HepG2 (cell line): ENCODE measurements at regions not wholly inside any gene's neighbourhood (a gene's known extent, or its start where the extent isn't known, plus 50 kb on each side); places are given as distances from the start of the nearest gene placed in this dataset.

Source experiments
- ATAC-seq: fragments of 200-7000 bp; cut with Tn5 transposase; 3 replicates; pipeline ENCODE4 v1.9.1; 2020; ENCODE audit warnings: mild to moderate bottlenecking, moderate library complexity
- BruUV-seq: library from RNA; stranded (reverse); fragments of 400-500 nt; replicated peaks from 2 replicates; lab custom pipeline; 2021; lab: Mats Ljungman, UMichigan
- CTCF ChIA-PET: fragments of 300-600 bp; formaldehyde crosslinking; extraction: SDS; loops from one replicate; lab custom pipeline; 2021; ENCODE audit warnings: low total read pairs, inconsistent platforms, low intra/inter-chr PET ratio; lab: Yijun Ruan, JAX
- POLR2A ChIA-PET: fragments of 350-600 bp; sonication (Branson Sonifier 250); formaldehyde crosslinking; loops from one replicate; lab custom pipeline; 2020; ENCODE audit warnings: antibody characterized with exemption, inconsistent platforms; lab: Yijun Ruan, JAX
- DNase-seq: peaks from one replicate; pipeline ENCODE4 v3.0.0-alpha.2; 2015; ENCODE audit warnings: low spot score
- FAIRE-seq: peaks from 3 replicates; lab custom pipeline; 2011; peaks lifted over from hg19 to GRCh38; lab: Jason Lieb, UNC
- H2AFZ ChIP-seq: one replicate; pipeline ENCODE4 v1.6.1; 2011; ENCODE audit warnings: low read length, inconsistent platforms
- H3K27ac ChIP-seq: fragments of 300-600 bp; 3 replicates; pipeline ENCODE4 v1.8.0; 2011; ENCODE audit warnings: mixed run types, mild to moderate bottlenecking, mixed read lengths, low read length, inconsistent platforms; ENCODE audit not compliant: insufficient read depth; ENCODE audit errors: extremely low read length
- H3K27me3 ChIP-seq, 2 experiments: fragments of 200-600 bp in 1 of 2; 2 replicates in 1 of 2; 3 replicates in 1 of 2; pipeline versions ENCODE4 v1.6.0 to v1.8.0; 2011; ENCODE audit warnings: low read length in 2 of 2, mild to moderate bottlenecking in 2 of 2, moderate library complexity in 2 of 2, inconsistent platforms in 1 of 2; ENCODE audit not compliant: insufficient read depth in 2 of 2, control insufficient read depth in 1 of 2
- H3K36me3 ChIP-seq, 2 experiments: fragments of 200-600 bp in 1 of 2; replicated peaks in 1 of 2; 2 replicates in 1 of 2; 3 replicates in 1 of 2; pipeline versions ENCODE4 v1.5.1 to v1.8.0; 2011; ENCODE audit warnings: low read length in 2 of 2, inconsistent platforms in 1 of 2; ENCODE audit not compliant: insufficient read depth in 2 of 2, control insufficient read depth in 1 of 2
- H3K4me1 ChIP-seq: 2 replicates; pipeline ENCODE4 v1.5.1; 2012; ENCODE audit warnings: low read length, inconsistent platforms; ENCODE audit not compliant: insufficient read depth
- H3K4me2 ChIP-seq: 2 replicates; pipeline ENCODE4 v1.6.0; 2011; ENCODE audit warnings: low read depth, low read length, inconsistent platforms
- H3K4me3 ChIP-seq, 3 experiments: fragments of 200-600 bp in 1 of 3; sonication (generic), shearing (Covaris generic) in 1 of 3; replicated peaks in 1 of 3; 2 replicates each; pipeline ENCODE4 v1.5.1; 2011 to 2016; ENCODE audit warnings: low read length in 3 of 3, inconsistent platforms in 2 of 3, low read depth in 2 of 3, mild to moderate bottlenecking in 2 of 3, control low read depth in 1 of 3, mixed read lengths in 1 of 3; ENCODE audit not compliant: insufficient read depth in 1 of 3
- H3K79me2 ChIP-seq: one replicate; pipeline ENCODE4 v1.6.1; 2011; ENCODE audit warnings: low read length, inconsistent platforms; ENCODE audit not compliant: insufficient read depth
- H3K9ac ChIP-seq: 2 replicates; pipeline ENCODE4 v1.6.0; 2011; ENCODE audit warnings: mild to moderate bottlenecking, low read depth, low read length, inconsistent platforms; ENCODE audit not compliant: insufficient read depth
- H3K9me3 ChIP-seq: 2 replicates; pipeline ENCODE4 v1.5.1; 2012; ENCODE audit warnings: mild to moderate bottlenecking, low read length
- H4K20me1 ChIP-seq: 2 replicates; pipeline ENCODE4 v1.6.0; 2011; ENCODE audit warnings: inconsistent platforms, mild to moderate bottlenecking, low read length, moderate library complexity; ENCODE audit not compliant: insufficient read depth
- HOXA3 ChIP-seq: sonication (generic); formaldehyde crosslinking; IDR thresholded peaks from 2 replicates; pipeline ENCODE4 v1.5.0; 2020; ENCODE audit warnings: missing genetic modification reagents
- RBM39 ChIP-seq: fragments of 200-400 bp; formaldehyde crosslinking; IDR thresholded peaks from one replicate; pipeline ENCODE4 v1.6.1; 2018; ENCODE audit warnings: antibody characterized with exemption, mild to moderate bottlenecking, low read depth, low read length; ENCODE audit not compliant: poor library complexity, severe bottlenecking
- RFXANK ChIP-seq: IDR thresholded peaks from 2 replicates; pipeline ENCODE4 v1.6.1; 2016
- SMC3 ChIP-seq: IDR thresholded peaks from 2 replicates; pipeline ENCODE4 v1.6.1; 2011; ENCODE audit warnings: low read length, improper control_type of control experiment
- ZNF17 ChIP-seq: sonication (generic); formaldehyde crosslinking; IDR thresholded peaks from 2 replicates; pipeline ENCODE4 v1.5.0; 2020; ENCODE audit warnings: mild to moderate bottlenecking, missing genetic modification reagents
- ZNF557 ChIP-seq: sonication (generic); formaldehyde crosslinking; IDR thresholded peaks from 2 replicates; pipeline ENCODE4 v1.4.0; 2020; ENCODE audit warnings: missing genetic modification reagents
- ZNF724P ChIP-seq: sonication (generic); formaldehyde crosslinking; IDR thresholded peaks from 2 replicates; pipeline ENCODE4 v1.8.0; 2022; ENCODE audit warnings: missing genetic modification reagents, borderline replicate concordance
- ZSCAN25 ChIP-seq: sonication (generic); formaldehyde crosslinking; IDR thresholded peaks from 2 replicates; pipeline ENCODE4 v1.8.0; 2022; ENCODE audit warnings: mild to moderate bottlenecking, missing genetic modification reagents
- WGBS: methylation state at CpG from one replicate; pipeline ENCODE4 v1.1.6; 2017; ENCODE audit warnings: low lambda C conversion rate; 5-methylcytosine and 5-hydroxymethylcytosine counted together
- in situ Hi-C: cut with HindIII; loops from 2 replicates; pipeline ENCODE4 v1.10.0; 2017; ENCODE audit warnings: low pct_unique_long_range_greater_than_20kb; ENCODE audit not compliant: extremely low pct_ligation_motif_present
- intact Hi-C: fragments of 100-400 bp; cut with micrococcal nuclease; formaldehyde crosslinking; loops from one replicate; pipeline ENCODE4 v1.10.0; 2022; ENCODE audit not compliant: unreplicated experiment
- TF ChIP-seq, protein P1 (sequence below): sonication (generic); formaldehyde crosslinking; IDR thresholded peaks from 2 replicates; pipeline ENCODE4 v1.5.0; 2020; ENCODE audit warnings: mild to moderate bottlenecking, missing genetic modification reagents
- TF ChIP-seq, protein P2 (sequence below): sonication (generic); formaldehyde crosslinking; IDR thresholded peaks from 2 replicates; pipeline ENCODE4 v1.4.0; 2020; ENCODE audit warnings: missing genetic modification reagents
- TF ChIP-seq, protein P3 (sequence below): sonication (generic); formaldehyde crosslinking; IDR thresholded peaks from 2 replicates; pipeline ENCODE4 v1.5.1; 2020; ENCODE audit warnings: missing genetic modification reagents, mild to moderate bottlenecking, borderline replicate concordance
- TF ChIP-seq, protein P4 (sequence below): sonication (generic); formaldehyde crosslinking; IDR thresholded peaks from 2 replicates; pipeline ENCODE4 v1.4.0; 2020; ENCODE audit warnings: mild to moderate bottlenecking, missing genetic modification reagents

DNA sequence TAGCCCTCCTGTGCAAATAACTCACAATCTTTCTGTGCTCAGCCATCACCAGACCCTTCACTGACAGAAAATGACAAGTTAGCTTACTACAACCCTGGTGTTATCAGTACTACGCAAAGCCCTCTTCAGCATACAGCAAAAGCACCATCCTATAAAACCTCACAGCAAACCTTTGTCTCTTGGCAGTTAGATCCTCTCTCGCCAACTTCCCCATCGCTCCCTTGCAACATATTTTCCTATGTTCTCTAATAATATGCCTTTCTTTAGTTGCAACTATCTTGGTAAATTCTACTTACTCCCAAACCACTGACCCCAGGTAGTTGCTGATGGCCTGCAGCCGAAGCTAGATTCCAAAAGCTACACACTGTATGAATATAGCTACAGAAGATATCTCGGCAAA lies 856.9 kb upstream of the FRG1 start (continued):
- TF ChIP-seq, protein P1, sequence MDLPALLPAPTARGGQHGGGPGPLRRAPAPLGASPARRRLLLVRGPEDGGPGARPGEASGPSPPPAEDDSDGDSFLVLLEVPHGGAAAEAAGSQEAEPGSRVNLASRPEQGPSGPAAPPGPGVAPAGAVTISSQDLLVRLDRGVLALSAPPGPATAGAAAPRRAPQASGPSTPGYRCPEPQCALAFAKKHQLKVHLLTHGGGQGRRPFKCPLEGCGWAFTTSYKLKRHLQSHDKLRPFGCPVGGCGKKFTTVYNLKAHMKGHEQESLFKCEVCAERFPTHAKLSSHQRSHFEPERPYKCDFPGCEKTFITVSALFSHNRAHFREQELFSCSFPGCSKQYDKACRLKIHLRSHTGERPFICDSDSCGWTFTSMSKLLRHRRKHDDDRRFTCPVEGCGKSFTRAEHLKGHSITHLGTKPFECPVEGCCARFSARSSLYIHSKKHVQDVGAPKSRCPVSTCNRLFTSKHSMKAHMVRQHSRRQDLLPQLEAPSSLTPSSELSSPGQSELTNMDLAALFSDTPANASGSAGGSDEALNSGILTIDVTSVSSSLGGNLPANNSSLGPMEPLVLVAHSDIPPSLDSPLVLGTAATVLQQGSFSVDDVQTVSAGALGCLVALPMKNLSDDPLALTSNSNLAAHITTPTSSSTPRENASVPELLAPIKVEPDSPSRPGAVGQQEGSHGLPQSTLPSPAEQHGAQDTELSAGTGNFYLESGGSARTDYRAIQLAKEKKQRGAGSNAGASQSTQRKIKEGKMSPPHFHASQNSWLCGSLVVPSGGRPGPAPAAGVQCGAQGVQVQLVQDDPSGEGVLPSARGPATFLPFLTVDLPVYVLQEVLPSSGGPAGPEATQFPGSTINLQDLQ, result no peak
- TF ChIP-seq, protein P2, sequence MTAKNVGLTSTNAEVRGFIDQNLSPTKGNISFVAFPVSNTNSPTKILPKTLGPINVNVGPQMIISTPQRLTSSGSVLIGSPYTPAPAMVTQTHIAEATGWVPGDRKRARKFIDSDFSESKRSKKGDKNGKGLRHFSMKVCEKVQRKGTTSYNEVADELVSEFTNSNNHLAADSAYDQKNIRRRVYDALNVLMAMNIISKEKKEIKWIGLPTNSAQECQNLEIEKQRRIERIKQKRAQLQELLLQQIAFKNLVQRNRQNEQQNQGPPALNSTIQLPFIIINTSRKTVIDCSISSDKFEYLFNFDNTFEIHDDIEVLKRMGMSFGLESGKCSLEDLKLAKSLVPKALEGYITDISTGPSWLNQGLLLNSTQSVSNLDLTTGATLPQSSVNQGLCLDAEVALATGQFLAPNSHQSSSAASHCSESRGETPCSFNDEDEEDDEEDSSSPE, result no peak
- TF ChIP-seq RBM39, result no peak
- TF ChIP-seq, protein P3, sequence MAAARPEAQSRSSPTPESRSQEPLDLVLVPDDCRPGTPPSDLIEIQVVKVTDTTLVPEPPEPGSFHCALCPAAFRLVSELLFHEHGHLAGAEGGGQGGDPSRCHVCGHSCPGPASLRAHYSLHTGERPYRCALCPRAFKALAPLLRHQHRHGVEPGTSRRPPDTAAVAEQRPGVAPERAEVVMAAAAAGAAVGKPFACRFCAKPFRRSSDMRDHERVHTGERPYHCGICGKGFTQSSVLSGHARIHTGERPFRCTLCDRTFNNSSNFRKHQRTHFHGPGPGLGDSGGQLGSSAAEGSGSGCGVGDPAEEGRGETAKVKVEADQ, result no peak
- no peak for TF ChIP-seq ZNF557
- no peak for TF ChIP-seq SMC3

DNA sequence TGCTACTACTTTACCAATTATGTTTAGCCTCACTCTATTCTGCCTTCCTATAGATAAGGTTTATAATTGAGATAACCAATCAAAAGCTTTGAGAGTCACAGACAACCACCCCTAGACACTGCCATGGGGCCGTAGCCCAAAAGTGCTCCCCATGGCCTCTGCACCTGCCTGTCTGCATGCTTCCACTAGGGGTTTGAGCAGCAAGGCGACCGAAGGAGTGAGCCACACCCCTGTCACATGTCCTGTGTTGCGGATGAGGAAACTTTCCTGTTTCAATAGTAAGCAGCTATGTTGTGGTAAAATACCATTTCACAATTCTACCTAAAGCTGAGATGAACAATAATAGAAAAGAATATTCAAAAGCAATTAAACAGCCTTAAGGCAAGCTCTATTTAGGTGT lies 856.0 kb upstream of the FRG1 start:
- no peak overlapping the region for H3K27ac ChIP-seq
- H3K9ac ChIP-seq, result no peak overlapping the region
- TF ChIP-seq, protein P4, sequence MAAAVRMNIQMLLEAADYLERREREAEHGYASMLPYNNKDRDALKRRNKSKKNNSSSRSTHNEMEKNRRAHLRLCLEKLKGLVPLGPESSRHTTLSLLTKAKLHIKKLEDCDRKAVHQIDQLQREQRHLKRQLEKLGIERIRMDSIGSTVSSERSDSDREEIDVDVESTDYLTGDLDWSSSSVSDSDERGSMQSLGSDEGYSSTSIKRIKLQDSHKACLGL (CRISPR knock-in tag), result no peak
- no peak for TF ChIP-seq RFXANK (CRISPR knock-in tag)
- no peak for TF ChIP-seq ZNF724P (CRISPR knock-in tag)
- TF ChIP-seq HOXA3 (CRISPR knock-in tag), result no peak
- TF ChIP-seq ZSCAN25 (CRISPR knock-in tag), result no peak
- no peak for TF ChIP-seq ZNF17 (CRISPR knock-in tag)
- TF ChIP-seq, all 625 proteins: peak for 0
- FAIRE-seq (no peak), DNase-seq (no peak), ATAC-seq (peak; percentile 56)
- no peaks in the 10 kb centered on the region for H3K9me3 ChIP-seq
- H3K4me3 ChIP-seq, result no peak overlapping the region
- intact Hi-C loops (no loop called here), in situ Hi-C loops (no loop called here)
- no peaks in the 10 kb centered on the region for H3K4me1 ChIP-seq
- no TSS peak for BruUV-seq
- no peak overlapping the region for H2AFZ ChIP-seq
- no peaks in the 10 kb centered on the region for H3K36me3 ChIP-seq
- H3K27me3 ChIP-seq, result no peaks in the 10 kb centered on the region
- H4K20me1 ChIP-seq, result no peaks in the 10 kb centered on the region
- 11% methylated on average over 4 of the region's 4 CpGs for WGBS
- ChIA-PET POLR2A (no interaction called here), CTCF (no interaction called here)
- no peaks in the 10 kb centered on the region for H3K79me2 ChIP-seq
- H3K4me2 ChIP-seq, result no peak overlapping the region
